ENCODE measurements at regions not wholly inside any gene's neighbourhood (a gene's known extent, or its start where the extent isn't known, plus 50 kb on each side); places are given as distances from the start of the nearest gene placed in this dataset.

- no peak for TF ChIP-seq POLR2A (IDR thresholded peaks at IDR 0.05)
- TF ChIP-seq, protein P1, sequence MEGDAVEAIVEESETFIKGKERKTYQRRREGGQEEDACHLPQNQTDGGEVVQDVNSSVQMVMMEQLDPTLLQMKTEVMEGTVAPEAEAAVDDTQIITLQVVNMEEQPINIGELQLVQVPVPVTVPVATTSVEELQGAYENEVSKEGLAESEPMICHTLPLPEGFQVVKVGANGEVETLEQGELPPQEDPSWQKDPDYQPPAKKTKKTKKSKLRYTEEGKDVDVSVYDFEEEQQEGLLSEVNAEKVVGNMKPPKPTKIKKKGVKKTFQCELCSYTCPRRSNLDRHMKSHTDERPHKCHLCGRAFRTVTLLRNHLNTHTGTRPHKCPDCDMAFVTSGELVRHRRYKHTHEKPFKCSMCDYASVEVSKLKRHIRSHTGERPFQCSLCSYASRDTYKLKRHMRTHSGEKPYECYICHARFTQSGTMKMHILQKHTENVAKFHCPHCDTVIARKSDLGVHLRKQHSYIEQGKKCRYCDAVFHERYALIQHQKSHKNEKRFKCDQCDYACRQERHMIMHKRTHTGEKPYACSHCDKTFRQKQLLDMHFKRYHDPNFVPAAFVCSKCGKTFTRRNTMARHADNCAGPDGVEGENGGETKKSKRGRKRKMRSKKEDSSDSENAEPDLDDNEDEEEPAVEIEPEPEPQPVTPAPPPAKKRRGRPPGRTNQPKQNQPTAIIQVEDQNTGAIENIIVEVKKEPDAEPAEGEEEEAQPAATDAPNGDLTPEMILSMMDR (IDR thresholded peaks at IDR 0.05): no peak
Measured at GRCh38 chr6:22681761-22682160, 112.4 kb downstream of the HDGFL1 start.

Measured in right lobe of liver (tissue), 4 donors.